GM21526 (cell line): ENCODE measurements at regions not wholly inside any gene's neighbourhood (a gene's known extent, or its start where the extent isn't known, plus 50 kb on each side); places are given as distances from the start of the nearest gene placed in this dataset.

Experiments
- ATAC-seq: cut with Tn5 transposase; IDR thresholded peaks from one replicate; pipeline ENCODE4 v1.9.1; 2021; ENCODE audit warnings: moderate library complexity; ENCODE audit not compliant: unreplicated experiment, low FRiP score

DNA sequence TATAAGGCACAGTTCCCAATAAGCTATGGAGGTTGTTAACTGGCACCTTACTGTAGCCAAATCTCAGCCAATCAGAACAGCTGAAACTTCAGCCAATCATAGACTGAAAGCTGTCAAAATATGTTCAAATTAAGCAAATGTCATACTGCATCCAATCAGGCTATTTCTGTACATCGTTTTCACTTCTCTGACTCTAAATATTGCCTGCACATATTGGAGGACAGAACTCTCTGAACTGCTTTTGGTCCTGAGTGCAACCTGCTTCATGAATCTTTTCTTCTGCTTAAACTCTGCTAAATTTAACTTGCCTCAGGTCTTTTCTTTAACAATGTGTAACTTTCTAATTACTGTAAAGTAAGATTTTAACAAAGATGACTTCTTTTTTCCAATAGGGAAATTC lies 1198.9 kb upstream of the PCDH7 start:
- no peak for ATAC-seq

DNA sequence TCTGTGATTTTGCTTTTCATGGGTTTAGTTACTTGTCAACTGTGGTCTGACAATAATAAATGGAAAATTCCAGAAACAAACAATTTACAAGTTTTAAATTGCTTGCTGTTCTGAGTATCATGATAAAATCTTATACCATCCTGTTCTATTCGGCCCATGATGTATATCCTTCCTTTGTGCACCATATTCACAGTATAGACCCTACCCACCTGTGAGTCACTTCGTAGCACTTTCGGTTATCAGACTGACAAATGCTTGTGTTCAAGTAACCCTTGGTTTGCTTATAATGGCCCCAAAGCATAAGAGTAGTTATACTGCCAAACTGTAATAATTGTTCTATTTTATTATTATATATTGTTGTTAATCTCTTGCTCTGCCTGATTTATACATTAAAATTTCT lies 1183.4 kb upstream of the PCDH7 start:
- no peak for ATAC-seq

DNA sequence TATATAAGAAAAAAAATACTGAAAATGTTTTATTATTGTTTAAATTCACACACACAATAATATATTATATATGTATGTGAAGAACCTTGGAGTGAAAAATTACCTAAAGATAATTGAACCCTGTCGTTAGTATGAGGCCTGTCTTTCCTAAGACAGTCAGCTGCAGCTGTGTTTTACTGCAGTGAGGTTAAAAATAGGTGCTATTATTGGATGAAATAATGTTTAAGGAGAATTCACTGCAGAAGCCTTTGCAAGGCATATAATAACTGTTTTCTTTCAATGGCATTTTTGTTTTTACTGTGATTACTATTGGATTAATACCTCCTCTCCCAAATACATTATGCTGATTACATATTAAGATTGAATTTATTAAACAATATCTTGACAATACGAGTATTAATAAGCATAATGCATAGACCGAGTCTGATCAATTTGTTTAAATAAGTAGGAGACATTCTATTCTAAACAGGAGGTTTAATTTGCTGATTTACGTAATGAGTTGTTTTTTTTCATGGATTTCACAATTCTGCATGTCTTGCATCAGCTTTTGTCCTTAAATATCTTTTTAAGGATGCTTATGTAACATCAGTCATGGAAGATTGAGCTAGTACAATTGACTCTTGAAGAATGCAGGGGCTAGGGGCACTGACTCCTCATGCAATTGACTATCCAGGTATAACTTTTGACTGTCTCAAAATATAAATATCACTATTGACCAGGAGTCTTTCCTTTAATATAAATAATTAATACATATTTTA lies 1181.1 kb upstream of the PCDH7 start:
- ATAC-seq = no peak

DNA sequence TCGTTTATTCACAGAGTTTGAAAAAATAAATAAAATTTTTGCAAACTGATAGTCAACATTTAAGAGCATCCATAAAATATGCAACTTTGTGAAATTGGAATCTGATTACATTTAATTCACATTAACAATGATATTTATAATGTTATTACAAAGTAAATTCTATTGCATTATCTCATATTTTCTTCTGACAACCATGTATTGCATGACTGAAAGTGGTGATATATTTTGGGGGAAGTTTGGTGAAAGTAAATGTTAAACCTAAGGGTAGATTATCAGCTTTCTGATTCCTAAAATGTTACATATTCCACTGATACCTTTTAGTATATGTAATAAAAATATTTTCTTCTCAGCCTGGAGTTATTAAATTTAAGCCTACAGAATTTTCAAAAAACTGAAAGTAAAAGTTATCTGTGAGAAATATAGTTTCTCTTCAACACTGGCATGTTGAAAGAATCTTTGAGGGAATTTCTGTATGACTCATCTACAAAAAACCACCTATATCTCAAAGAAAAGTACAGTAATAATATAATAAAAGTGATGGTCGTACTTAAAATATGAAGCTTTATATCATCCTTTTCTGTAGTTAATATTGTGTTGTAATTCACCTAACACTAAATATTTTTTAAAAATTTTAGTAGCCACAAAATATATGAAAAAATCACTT lies 1179.6 kb upstream of the PCDH7 start:
- ATAC-seq = no peak

DNA sequence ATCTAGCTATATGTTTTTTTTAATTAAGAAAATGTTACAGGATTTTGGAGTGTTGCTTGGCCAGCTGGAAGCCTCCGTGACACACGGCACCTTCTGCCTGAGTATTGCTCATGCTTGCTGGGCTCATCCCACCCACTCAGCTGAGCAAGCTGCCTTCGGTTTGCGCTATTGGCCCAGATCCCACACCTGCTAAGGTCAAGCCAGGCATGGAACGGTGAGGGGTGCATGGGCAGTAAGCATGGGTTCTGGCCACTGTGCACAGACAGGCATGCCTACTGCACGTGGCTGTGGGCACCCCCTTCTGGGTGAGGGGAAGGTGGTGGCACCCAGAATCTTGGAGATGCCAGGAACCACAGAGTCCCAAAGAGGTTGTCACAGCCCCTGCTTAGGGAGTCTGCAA lies 1178.4 kb upstream of the PCDH7 start:
- no peak for ATAC-seq

DNA sequence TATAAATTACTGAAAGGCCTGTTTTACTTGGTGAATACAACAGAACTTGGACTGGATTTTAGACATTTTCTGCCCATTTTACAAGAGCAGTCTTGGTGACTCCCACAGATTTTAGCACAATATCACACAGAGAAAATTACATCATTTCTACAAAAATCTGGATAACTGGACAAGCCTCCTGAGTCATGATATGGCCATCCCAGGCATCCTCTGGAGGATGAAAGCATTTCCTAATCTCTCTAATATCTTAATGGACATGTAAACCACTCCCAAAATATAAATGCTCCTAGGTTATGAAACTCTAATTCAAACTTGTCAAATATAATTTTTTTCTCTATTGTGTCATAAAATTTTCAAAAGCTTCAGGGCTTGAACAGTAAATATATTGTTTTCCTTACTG lies 1170.8 kb upstream of the PCDH7 start:
- ATAC-seq = no peak

DNA sequence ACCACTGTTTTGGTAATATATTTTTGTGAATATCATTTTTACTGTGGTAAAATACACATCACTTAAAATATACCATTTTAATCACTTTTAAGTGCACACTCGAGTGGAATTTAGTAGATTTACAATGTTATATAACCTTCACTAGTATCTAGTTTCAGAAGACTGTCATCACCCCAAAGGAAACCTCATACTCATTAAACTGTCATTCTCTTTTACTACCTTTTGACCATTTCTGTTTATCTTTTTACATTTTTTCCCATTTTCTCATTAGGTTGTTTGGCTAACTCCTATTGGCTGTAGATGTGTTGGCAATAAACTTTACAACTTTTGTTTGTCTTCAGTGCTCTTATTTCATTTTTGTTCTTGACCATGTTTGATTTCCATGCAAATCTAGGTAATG lies 1168.3 kb upstream of the PCDH7 start:
- no peak for ATAC-seq

DNA sequence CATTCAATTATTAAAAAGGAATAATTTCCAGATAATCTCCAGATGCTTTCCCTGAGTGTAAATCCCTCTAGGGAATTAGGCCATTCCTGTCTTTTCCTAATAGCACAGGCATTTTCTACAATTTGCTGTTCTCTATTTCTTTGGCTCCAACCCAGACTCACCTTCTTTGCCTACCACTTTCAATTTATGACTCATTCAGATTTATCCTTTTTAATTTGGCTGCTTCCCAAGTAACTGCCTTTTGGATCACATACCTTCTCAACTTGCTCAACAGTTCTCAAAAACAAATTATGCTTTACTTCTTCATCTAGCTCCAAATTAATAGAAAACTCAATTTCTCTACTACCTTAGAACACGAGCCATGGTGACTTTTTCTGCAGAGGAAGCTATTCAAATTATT lies 1166.3 kb upstream of the PCDH7 start:
- ATAC-seq = no peak

DNA sequence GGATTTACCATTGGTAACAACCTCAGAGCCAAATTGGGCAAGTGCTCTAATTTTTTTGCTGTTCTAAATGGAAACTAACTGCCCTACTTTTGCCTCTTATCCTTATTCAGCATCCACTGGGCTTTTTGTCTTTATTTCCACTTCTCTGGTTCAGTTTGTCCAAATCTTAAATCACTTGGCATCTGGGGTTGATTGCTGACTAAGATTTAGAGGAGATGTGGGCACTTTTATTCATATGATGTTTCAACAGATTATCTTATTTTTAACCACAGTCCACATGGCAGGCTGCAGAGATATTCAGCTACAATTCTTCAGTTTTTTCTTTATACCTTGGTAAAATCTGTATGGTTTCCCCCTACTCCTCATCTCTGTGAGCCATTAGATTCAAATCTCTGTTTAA lies 1161.4 kb upstream of the PCDH7 start:
- ATAC-seq = no peak

DNA sequence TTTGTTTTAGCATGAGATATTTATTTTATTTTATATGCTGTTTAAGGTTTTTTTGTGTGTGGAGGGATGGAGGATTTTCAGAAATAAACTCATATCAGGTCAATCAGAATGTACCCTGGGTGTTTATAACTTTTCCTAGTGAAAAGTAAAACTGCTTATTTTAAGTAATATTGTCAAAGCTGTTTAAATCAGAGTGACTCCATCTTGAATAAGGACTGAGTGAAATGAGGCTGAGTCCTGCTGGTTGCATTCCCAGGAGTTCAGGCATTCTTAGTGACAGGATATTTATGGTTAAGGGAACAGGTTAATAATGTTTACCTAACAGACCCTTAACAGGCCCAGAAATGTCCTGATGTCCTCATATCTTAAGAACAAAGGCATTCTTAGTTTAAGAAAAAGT lies 1160.9 kb upstream of the PCDH7 start:
- no peak for ATAC-seq

DNA sequence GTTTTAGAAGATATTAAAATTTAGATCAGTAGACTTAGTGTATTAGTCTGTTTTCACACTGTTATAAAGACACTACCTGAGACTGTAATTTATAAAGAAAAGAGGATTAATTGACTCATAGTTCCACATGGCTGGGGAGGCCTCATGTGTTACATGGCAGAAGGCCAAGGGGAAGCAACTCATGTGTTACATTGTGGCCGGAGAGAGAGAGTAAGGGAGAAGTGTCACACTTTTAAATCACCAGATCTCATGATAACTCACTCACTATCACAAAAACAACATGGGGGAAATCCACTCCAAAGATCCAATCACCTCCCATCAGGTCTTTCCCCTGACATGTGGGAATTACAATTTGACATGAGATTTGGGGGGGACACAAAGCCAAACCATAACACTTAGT lies 1159.7 kb upstream of the PCDH7 start:
- no peak for ATAC-seq

DNA sequence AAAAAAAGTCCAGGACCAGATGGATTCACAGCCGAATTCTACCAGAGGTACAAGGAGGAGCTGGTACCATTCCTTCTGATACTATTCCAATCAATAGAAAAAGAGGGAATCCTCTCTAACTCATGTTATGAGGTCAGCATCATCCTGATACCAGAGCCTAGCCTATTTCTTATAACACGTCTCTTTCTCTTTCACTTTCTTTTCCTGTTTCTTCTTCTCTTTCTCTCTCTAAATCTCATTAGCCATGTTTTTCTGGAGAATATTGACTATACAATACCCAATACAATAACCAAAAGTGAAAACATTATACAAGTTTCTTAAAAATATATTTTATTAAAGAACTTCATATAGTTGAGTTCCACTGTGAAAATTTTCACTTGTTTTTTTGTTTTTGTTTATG lies 1154.9 kb upstream of the PCDH7 start:
- no peak for ATAC-seq

DNA sequence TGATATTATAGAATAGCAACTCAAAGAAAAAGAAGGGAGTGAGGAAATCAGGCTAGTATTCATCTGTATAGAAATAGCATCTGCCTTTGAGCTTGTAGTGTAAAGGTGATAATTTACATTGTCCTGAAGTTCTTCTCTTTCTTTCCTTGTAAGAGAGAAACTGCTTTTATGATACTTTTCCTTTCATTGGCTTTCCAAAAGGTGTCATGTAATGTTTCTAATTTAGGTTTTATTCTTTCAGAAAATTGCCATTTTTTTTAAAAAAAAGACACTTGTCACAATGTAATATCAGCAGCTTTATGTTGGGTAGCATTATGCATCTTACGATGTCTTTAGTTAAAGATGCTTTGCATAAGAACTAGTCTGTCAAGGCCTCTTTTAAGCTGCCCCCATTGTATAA lies 1153.8 kb upstream of the PCDH7 start:
- ATAC-seq = no peak

DNA sequence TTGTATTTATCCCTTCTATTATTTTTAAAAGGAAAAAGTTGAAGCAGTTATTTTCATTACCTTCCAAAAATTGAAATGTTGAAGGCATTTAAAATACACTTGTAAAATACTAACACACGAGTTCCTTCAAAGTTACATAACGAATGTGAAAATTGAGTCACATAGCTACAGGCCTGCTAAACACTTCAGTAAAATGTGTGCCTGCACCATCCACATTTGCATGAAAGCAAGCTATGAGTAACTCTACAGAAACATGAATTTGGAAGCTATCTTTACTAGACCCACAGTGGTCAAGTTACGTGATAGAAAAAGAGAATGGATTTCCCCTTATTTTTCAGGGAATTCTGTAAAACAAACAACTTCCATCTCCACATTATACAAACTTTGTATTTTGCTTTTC lies 1148.8 kb upstream of the PCDH7 start:
- no peak for ATAC-seq

DNA sequence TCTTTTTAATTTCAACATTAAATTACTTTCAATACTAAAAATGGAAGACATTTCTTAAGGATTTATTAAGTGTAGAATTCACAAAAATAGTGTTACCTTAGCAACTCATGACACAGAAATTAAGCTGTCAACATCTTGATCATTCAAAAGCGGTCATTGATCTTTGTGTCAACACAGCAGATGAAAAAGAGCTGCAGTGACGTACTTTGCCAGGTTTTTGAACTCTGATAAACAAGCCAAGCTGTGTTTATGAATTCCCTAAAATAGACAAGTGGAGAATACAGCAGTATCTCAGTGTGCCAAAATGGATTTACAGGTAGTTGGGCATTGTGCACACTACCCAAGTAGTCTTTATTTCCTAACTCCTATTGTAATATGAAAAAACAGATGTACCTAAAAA lies 1141.8 kb upstream of the PCDH7 start:
- no peak for ATAC-seq

DNA sequence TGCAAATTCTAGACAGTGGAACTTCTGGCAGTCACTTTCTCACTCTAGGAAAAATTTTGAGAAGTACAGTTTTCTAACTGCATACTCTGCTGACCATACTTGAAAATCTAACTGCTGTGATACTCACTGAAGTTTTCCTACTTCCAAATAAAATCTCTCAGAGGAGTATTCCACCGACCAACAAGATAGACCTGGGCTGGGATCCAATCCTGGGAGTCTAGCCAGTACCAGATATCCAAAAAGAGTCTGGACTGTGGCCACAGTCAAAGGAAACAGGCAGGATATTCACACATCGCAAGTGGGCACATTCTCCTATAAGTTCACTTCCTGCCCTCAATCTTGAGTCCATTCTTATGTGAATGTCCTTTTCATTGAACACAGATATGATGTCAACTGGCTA lies 1138.7 kb upstream of the PCDH7 start:
- no peak for ATAC-seq

DNA sequence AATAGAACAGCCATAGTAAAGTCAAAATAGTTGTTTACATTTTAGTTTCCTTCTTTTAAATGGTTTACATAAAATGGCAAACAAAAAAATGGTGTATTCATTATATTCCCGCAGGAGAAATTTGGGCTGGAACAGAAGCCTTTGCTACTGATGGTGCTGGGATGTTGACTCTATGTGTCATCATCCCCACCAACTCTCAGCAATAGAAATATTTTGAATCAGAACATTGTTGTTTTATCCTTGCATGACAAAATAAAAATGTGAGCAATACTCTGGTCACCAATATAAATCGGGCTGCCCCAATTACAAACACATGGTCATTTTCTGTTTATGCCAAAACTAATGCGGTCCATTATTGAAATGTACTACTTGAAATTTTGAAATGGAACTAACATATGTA lies 1131.6 kb upstream of the PCDH7 start:
- no peak for ATAC-seq

DNA sequence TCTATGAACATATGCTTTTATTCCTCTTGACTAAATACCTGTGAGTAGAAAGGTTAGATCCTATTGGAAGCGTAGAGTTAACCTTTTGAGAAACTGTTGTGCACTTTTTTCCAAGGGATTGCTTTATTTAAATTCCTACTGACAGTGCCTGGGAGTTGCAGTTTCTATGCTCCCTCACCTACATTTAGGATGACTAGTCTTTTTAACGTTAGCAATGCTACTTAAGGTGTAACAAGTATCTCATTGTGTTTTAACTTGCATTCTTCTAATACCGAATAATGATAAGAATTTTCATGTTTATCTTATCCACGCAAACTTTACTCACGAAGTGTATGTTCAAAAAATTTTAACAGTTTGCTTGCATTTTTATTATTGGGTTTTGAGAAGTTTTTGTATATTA lies 1123.9 kb upstream of the PCDH7 start:
- no peak for ATAC-seq

DNA sequence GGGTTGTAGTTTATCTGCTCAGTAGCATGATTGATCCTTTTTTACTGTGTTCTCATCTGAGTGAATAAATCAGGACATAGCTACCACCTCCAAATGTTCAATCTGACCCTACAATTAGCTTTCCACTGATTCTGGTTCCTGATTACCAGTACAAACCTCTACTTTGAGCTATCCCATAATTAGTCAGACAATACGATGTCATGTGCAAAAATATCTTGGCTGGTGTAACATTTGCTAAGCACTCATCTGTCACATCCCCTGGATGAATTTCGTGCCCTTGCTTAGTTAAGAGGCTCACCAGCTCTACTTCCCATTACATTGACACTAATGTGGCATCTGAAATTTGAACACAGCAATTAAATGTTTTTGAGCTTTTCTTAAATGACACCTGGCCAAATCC lies 1101.0 kb upstream of the PCDH7 start:
- no peak for ATAC-seq

DNA sequence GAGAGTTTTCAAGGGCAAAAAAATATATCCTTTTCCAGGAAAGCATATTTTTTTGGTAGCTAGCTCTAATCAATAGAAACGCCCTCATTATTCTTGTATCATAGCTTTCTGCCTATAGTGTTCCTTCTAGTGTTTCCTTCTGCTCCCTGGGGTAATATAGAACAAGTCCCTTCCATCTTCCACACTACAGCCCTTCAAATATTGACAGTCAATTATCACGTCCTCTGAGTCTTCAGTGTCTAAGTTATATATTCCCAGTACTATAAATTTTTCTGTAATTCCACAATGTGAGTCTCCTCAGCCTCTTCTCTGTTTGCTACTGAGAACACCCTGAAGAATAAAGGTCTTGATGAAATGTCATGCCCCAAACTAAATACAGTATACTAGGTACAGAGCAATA lies 1088.0 kb upstream of the PCDH7 start:
- ATAC-seq = no peak

DNA sequence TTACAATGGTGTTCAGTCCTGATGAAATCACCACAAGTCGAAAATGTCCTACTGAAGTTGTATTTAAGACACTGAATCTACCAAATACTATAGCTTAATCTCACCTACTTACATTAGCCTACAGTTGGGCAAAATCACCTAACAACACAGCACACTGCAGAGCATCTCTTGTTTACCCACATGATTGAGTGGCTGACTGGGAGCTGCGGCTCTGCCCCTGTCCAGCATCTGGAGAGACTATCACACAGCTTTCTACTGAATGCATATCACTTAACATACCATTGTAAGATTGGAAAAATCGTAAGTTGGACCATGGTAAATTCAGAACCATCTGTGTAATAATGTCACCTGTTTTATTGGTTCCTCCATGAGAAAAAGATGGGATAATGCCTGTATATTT lies 1083.2 kb upstream of the PCDH7 start:
- no peak for ATAC-seq

DNA sequence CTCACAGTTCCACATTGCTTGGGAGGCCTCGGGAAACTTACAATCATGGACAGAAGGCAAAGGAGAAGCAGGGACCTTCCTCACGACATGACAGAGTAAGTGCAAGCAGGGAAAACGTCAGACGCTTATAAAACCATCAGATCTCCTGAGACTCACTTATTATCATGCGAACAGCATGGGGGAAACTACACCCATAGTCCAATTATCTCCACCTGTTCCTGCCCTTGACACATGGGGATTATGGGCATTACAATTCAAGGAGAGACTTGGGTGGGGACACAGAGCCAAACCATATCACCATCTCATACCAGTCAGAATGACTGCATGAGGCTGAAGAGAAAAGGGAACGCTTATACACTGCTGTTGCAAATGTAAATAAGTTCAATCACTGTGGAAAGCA lies 1066.9 kb upstream of the PCDH7 start:
- no peak for ATAC-seq

DNA sequence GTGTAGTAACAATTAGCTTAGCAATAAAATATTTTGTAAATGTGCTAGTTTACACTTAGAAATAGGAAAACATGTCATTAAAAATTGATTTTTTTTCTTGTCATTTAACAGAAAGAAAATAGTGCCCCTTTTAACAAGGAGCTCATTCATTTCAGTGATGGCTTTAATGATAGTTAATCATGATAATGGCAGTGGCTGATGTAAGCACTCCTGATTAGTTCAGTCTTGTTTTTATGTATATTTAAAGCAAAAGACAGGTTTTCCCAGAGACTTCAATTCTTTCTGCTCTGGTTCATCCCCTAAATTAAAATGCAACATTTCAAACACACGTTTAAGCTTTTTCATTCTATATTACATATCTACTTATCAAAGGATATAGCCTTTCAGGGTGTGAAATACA lies 1039.5 kb upstream of the PCDH7 start:
- ATAC-seq = no peak
